ENCODE measurements at regions not wholly inside any gene's neighbourhood (a gene's known extent, or its start where the extent isn't known, plus 50 kb on each side); places are given as distances from the start of the nearest gene placed in this dataset.

DNA sequence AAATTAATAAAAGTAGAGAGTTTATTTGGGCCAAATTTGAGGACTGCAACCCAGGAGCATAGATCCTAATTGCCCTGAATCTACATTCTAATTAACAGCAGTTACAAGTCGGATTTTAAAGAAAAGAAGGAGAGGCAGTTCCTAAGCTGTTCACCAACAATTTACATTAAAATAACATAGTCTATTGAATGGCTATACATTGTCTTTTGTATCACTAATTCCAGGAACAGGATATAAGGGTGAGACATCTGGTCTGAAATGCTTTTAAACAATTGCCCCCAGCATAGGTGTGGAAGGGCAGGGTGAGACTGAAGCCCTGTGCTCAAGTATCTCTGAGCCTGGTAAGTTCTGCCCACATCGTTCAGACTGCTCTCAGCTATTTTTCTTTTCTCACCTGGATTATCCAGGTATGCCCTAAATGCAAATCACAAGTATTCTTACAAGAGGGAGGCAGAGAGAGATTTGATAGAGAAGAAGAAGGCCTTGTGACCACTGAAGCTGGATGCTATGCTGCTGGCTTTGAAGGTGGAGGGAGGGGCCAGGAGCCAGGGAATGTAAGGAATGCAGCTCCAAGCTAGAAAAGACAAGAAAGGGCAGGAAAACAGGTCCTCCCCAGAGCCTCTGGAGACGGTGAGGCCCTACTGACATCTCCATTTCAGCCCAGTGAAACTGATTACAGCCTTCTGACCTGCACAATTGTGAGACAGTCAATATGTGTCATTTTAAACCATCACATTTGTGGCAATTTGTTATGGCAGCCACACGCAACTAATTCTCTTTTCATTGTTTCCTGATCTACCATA lies 189.4 kb upstream of the ARL4C start (continued):
- TF ChIP-seq, protein P1, sequence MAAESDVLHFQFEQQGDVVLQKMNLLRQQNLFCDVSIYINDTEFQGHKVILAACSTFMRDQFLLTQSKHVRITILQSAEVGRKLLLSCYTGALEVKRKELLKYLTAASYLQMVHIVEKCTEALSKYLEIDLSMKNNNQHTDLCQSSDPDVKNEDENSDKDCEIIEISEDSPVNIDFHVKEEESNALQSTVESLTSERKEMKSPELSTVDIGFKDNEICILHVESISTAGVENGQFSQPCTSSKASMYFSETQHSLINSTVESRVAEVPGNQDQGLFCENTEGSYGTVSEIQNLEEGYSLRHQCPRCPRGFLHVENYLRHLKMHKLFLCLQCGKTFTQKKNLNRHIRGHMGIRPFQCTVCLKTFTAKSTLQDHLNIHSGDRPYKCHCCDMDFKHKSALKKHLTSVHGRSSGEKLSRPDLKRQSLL (tag by site-specific recombination; IDR thresholded peaks at IDR 0.05): no peak
- TF ChIP-seq ZBTB7A (tag by site-specific recombination; IDR thresholded peaks at IDR 0.05; ENCODE audit: low read depth): no peak

DNA sequence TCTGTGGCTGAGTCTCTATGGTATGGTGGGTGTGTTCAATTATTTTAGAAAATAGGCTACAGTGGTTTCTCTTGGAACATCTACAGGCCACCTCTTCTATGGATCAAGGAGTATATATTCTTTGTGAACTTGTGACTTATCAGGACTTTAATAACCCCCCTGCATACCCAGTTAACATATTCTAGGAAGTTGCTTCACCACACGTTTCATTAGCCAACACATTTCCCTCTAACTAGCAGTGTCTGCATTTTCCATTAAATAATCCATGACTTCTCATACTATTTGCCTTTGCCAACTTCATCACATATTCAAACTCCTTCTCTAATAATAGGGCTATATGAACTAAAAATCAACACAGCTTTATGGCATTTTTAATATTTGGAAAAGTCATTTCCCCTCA lies 187.6 kb upstream of the ARL4C start:
- Histone ChIP-seq H3K36me3 (ENCODE audit: control insufficient read depth in 2 of 2, insufficient read depth in 1 of 2, low read length in 2 of 2) (no peaks in the 10 kb centered on the region), H3K4me1 (ENCODE audit: control insufficient read depth, insufficient read depth, low read length) (no peaks in the 10 kb centered on the region), H3K27ac (ENCODE audit: extremely low read depth, low read depth, low read length) (no peak overlapping the region), H3K9me3 (ENCODE audit: control insufficient read depth, insufficient read depth, low read depth, low read length) (no peaks in the 10 kb centered on the region), H3K4me3 (ENCODE audit: low read depth, low read length) (no peak overlapping the region)
- ChIA-PET POLR2A (no interaction called here), CTCF (interaction anchor here (0.6 kb wide), 1 partner anchor 1173 kb away, joined by 3 read pairs; no protein-coding TSS in a partner anchor)
- no peak for TF ChIP-seq ZNF48 (tag by site-specific recombination; IDR thresholded peaks at IDR 0.05)
- TF ChIP-seq, protein P2, sequence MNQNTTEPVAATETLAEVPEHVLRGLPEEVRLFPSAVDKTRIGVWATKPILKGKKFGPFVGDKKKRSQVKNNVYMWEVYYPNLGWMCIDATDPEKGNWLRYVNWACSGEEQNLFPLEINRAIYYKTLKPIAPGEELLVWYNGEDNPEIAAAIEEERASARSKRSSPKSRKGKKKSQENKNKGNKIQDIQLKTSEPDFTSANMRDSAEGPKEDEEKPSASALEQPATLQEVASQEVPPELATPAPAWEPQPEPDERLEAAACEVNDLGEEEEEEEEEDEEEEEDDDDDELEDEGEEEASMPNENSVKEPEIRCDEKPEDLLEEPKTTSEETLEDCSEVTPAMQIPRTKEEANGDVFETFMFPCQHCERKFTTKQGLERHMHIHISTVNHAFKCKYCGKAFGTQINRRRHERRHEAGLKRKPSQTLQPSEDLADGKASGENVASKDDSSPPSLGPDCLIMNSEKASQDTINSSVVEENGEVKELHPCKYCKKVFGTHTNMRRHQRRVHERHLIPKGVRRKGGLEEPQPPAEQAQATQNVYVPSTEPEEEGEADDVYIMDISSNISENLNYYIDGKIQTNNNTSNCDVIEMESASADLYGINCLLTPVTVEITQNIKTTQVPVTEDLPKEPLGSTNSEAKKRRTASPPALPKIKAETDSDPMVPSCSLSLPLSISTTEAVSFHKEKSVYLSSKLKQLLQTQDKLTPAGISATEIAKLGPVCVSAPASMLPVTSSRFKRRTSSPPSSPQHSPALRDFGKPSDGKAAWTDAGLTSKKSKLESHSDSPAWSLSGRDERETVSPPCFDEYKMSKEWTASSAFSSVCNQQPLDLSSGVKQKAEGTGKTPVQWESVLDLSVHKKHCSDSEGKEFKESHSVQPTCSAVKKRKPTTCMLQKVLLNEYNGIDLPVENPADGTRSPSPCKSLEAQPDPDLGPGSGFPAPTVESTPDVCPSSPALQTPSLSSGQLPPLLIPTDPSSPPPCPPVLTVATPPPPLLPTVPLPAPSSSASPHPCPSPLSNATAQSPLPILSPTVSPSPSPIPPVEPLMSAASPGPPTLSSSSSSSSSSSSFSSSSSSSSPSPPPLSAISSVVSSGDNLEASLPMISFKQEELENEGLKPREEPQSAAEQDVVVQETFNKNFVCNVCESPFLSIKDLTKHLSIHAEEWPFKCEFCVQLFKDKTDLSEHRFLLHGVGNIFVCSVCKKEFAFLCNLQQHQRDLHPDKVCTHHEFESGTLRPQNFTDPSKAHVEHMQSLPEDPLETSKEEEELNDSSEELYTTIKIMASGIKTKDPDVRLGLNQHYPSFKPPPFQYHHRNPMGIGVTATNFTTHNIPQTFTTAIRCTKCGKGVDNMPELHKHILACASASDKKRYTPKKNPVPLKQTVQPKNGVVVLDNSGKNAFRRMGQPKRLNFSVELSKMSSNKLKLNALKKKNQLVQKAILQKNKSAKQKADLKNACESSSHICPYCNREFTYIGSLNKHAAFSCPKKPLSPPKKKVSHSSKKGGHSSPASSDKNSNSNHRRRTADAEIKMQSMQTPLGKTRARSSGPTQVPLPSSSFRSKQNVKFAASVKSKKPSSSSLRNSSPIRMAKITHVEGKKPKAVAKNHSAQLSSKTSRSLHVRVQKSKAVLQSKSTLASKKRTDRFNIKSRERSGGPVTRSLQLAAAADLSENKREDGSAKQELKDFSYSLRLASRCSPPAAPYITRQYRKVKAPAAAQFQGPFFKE (tag by site-specific recombination; IDR thresholded peaks at IDR 0.05; ENCODE audit: borderline replicate concordance): no peak

DNA sequence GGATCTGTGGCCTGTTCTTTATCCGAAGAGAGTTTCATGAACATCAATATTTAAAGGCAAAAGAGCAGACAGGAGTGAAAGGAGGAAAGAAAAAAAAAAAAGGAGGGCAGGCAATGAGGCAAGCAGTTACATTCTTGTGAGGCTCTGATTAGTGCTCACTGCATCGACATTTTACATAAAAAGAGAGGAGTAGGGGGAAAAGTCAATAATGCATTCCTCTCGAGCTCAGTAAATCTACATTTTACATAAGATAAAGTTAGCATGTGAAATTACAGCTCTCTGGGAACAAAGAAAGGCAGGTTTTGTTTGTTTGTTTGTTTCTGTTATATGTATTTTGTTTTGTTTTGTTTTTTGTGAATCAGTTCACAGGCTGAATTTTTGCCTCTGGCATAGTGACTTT lies 187.1 kb upstream of the ARL4C start:
- H3K9me3 ChIP-seq (ENCODE audit: control insufficient read depth, insufficient read depth, low read depth, low read length): no peaks in the 10 kb centered on the region
- H3K4me3 ChIP-seq (ENCODE audit: low read depth, low read length): no peak overlapping the region
- no peaks in the 10 kb centered on the region for H3K4me1 ChIP-seq (ENCODE audit: control insufficient read depth, insufficient read depth, low read length)
- H3K36me3 ChIP-seq (ENCODE audit: control insufficient read depth in 2 of 2, insufficient read depth in 1 of 2, low read length in 2 of 2): no peaks in the 10 kb centered on the region
- H3K27ac ChIP-seq (ENCODE audit: extremely low read depth, low read depth, low read length): no peak overlapping the region
- POLR2A ChIA-PET: no interaction called here
- CTCF ChIA-PET: interaction anchor here (0.6 kb wide), 1 partner anchor 1172 kb away, joined by 3 read pairs; no protein-coding TSS in a partner anchor
- TF ChIP-seq ZNF311 (tag by site-specific recombination; IDR thresholded peaks at IDR 0.05; ENCODE audit: borderline replicate concordance) (no peak), ZNF626 (tag by site-specific recombination; IDR thresholded peaks at IDR 0.05) (no peak), HOXC10 (CRISPR knock-in tag; IDR thresholded peaks at IDR 0.05) (no peak), ZNF791 (tag by site-specific recombination; IDR thresholded peaks at IDR 0.05) (no peak), SALL2 (tag by site-specific recombination; IDR thresholded peaks at IDR 0.05; ENCODE audit: borderline replicate concordance) (no peak), ZNF544 (tag by site-specific recombination; IDR thresholded peaks at IDR 0.05) (no peak), ZBTB8A (tag by site-specific recombination; IDR thresholded peaks at IDR 0.05) (no peak), ZNF292 (tag by site-specific recombination; IDR thresholded peaks at IDR 0.05; ENCODE audit: borderline replicate concordance, low read depth) (no peak), KLF8 (tag by site-specific recombination; IDR thresholded peaks at IDR 0.05) (no peak), ZNF175 (tag by site-specific recombination; IDR thresholded peaks at IDR 0.05) (no peak), ZNF223 (tag by site-specific recombination; IDR thresholded peaks at IDR 0.05) (no peak), ZNF558 (tag by site-specific recombination; IDR thresholded peaks at IDR 0.05) (no peak), ZNF211 (tag by site-specific recombination; IDR thresholded peaks at IDR 0.05; ENCODE audit: low read depth) (no peak), ZNF121 (tag by site-specific recombination; IDR thresholded peaks at IDR 0.05) (no peak), GLI2 (tag by site-specific recombination; IDR thresholded peaks at IDR 0.05; ENCODE audit: borderline replicate concordance, low read depth) (no peak)
- TF ChIP-seq, protein P3, sequence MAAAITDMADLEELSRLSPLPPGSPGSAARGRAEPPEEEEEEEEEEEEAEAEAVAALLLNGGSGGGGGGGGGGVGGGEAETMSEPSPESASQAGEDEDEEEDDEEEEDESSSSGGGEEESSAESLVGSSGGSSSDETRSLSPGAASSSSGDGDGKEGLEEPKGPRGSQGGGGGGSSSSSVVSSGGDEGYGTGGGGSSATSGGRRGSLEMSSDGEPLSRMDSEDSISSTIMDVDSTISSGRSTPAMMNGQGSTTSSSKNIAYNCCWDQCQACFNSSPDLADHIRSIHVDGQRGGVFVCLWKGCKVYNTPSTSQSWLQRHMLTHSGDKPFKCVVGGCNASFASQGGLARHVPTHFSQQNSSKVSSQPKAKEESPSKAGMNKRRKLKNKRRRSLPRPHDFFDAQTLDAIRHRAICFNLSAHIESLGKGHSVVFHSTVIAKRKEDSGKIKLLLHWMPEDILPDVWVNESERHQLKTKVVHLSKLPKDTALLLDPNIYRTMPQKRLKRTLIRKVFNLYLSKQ (tag by site-specific recombination; IDR thresholded peaks at IDR 0.05; ENCODE audit: borderline replicate concordance): no peak
- TF ChIP-seq, protein P4, sequence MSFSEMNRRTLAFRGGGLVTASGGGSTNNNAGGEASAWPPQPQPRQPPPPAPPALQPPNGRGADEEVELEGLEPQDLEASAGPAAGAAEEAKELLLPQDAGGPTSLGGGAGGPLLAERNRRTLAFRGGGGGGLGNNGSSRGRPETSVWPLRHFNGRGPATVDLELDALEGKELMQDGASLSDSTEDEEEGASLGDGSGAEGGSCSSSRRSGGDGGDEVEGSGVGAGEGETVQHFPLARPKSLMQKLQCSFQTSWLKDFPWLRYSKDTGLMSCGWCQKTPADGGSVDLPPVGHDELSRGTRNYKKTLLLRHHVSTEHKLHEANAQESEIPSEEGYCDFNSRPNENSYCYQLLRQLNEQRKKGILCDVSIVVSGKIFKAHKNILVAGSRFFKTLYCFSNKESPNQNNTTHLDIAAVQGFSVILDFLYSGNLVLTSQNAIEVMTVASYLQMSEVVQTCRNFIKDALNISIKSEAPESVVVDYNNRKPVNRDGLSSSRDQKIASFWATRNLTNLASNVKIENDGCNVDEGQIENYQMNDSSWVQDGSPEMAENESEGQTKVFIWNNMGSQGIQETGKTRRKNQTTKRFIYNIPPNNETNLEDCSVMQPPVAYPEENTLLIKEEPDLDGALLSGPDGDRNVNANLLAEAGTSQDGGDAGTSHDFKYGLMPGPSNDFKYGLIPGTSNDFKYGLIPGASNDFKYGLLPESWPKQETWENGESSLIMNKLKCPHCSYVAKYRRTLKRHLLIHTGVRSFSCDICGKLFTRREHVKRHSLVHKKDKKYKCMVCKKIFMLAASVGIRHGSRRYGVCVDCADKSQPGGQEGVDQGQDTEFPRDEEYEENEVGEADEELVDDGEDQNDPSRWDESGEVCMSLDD (tag by site-specific recombination; IDR thresholded peaks at IDR 0.05): no peak

Measured in HEK293 (cell line).